AG04449 (cell line): ENCODE measurements at regions not wholly inside any gene's neighbourhood (a gene's known extent, or its start where the extent isn't known, plus 50 kb on each side); places are given as distances from the start of the nearest gene placed in this dataset.
"Not testable (repeated sequence)": the region's sequence is repeated elsewhere in the genome, so short reads cannot be mapped to it uniquely, and the experiment has no call there.

Experiments
- CTCF ChIA-PET: fragments of 350-600 bp; formaldehyde crosslinking; extraction: SDS; loops from one replicate; lab custom pipeline; 2021; ENCODE audit warnings: antibody characterized with exemption; lab: Yijun Ruan, JAX
- POLR2A ChIA-PET: fragments of 400-600, 350-600 bp; formaldehyde crosslinking; extraction: SDS; loops from one replicate; lab custom pipeline; 2020; ENCODE audit warnings: antibody characterized with exemption, inconsistent platforms; lab: Yijun Ruan, JAX
- DNase-seq: peaks from one replicate; pipeline ENCODE4 v3.0.0-alpha.2; 2010; ENCODE audit warnings: low read depth, low spot score
- H3K4me3 ChIP-seq: 2 replicates; pipeline ENCODE4 v1.5.1; 2011; ENCODE audit warnings: low read depth, mild to moderate bottlenecking, control low read depth, low read length
- TF ChIP-seq, protein P1 (sequence below): IDR thresholded peaks from one replicate; pipeline ENCODE4 v1.5.1; 2011; ENCODE audit warnings: mild to moderate bottlenecking, moderate library complexity, low read length, control low read depth, inconsistent platforms; ENCODE audit not compliant: insufficient read depth; ENCODE audit errors: missing control alignments

DNA sequence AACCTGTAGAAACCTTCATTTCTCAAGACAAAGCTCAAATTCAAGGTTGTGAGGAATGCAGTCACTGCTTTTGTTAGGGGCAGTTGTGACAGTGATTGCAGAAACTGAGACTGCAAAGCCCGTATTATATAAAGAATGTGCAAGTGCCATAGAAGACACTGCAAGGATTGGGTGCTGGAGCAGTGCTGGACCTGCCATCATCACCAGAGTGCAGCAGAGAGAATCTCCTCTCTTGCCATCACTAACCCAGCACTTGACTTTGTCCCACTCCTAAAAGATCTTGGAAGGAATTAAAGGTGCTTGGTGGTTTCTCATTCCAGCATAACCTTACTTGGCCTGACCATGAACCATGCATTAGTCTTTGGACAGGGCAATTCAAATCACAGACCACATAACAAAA is 81.1 kb upstream of the VKORC1L1 start:
- TF ChIP-seq, protein P1, sequence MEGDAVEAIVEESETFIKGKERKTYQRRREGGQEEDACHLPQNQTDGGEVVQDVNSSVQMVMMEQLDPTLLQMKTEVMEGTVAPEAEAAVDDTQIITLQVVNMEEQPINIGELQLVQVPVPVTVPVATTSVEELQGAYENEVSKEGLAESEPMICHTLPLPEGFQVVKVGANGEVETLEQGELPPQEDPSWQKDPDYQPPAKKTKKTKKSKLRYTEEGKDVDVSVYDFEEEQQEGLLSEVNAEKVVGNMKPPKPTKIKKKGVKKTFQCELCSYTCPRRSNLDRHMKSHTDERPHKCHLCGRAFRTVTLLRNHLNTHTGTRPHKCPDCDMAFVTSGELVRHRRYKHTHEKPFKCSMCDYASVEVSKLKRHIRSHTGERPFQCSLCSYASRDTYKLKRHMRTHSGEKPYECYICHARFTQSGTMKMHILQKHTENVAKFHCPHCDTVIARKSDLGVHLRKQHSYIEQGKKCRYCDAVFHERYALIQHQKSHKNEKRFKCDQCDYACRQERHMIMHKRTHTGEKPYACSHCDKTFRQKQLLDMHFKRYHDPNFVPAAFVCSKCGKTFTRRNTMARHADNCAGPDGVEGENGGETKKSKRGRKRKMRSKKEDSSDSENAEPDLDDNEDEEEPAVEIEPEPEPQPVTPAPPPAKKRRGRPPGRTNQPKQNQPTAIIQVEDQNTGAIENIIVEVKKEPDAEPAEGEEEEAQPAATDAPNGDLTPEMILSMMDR = peak; percentile 0
- H3K4me3 ChIP-seq, POLR2A ChIA-PET, DNase-seq, CTCF ChIA-PET: not testable (repeated sequence)

DNA sequence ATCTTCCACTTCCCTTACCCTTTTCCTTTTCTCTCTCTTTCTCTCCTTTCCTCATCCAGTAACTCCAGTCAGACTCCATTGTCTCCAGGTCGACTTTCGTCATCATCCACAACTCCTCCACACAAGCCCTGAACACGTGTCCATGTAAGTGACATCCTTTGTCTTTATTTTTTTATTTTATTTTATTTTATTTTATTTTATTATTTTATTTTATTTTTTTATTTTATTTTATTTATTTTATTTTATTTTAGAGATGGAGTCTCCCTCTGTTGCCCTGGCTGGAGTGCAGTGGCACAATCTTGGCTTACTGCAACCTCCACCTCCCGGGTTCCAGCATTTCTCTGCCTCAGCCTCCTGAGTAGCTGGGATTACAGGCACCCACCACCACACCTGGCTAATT is 80.1 kb upstream of the VKORC1L1 start:
- H3K4me3 ChIP-seq, CTCF ChIA-PET, DNase-seq, POLR2A ChIA-PET: not testable (repeated sequence)

GRCh38 chr7:65794671-65795391 is 78.0 kb upstream of the VKORC1L1 start:
- POLR2A ChIA-PET, CTCF ChIA-PET, H3K4me3 ChIP-seq, DNase-seq: not testable (repeated sequence)

DNA sequence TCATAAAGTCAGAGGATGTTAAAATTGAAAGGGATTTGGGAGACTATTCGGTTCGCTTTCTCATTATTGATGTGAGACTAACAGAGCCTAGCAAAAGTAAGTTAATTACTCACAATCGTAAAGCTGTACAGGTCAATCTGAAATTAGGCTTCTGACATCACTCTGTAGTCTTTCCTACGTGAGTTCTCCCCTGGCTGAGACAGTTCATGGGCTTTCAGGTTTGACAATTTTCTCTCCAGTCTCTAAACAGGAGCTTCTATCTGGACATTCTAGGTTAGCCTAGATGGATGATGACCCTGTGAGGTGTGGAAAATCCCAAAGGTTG is 77.5 kb upstream of the VKORC1L1 start:
- DNase-seq, POLR2A ChIA-PET, CTCF ChIA-PET, H3K4me3 ChIP-seq: not testable (repeated sequence)

DNA sequence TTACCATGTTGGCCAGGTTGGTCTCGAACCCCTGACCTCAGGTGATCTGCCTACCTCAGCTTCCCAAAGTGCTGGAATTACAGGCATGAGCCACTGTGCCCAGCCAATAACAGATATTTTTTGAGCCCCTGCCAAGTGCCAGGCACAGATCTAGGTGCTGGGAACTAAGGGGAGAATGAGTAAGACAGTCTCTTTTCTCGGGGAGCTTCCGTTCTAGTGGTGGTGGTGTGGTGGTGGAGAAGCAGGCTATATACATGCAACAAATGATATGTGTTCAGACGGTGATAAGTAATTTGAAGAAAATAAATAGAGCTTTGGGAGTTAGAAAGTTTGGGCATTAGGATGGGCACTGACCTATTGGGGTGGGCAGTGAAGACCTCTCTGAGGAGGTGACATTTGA is 76.7 kb upstream of the VKORC1L1 start:
- TF ChIP-seq, protein P1 = no peak
- ChIA-PET POLR2A (no interaction called here), CTCF (interaction anchor here (1.0 kb wide), 1 partner anchor 20 kb away, joined by 3 read pairs; no protein-coding TSS in a partner anchor)
- no peak overlapping the region for H3K4me3 ChIP-seq
- no peak for DNase-seq

DNA sequence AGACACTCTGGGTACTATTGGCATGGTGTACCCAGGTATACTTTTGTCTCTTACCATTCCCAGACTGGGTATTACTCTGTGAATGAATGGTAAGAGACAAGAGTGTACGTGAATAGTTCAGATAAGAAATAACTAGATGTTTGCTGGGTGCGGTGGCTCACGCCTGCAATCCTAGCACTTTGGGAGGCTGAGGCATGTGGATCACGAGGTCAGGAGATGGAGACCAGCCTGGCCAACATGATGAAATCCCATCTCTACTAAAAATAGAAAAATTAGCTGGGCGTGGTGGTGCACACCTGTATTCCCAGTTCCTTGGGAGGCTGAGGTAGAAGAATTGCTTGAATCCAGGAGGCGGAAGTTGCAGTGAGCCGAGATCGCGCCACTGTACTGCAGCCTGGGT is 75.8 kb upstream of the VKORC1L1 start:
- POLR2A ChIA-PET, DNase-seq, H3K4me3 ChIP-seq, CTCF ChIA-PET: not testable (repeated sequence)

GRCh38 chr7:65797566-65797965 is 75.3 kb upstream of the VKORC1L1 start:
- POLR2A ChIA-PET, CTCF ChIA-PET: not testable (repeated sequence)

GRCh38 chr7:65798111-65799075 is 74.5 kb upstream of the VKORC1L1 start:
- H3K4me3 ChIP-seq = no peak overlapping the region
- peak; percentile 26 for DNase-seq
- TF ChIP-seq, protein P1 = no peak
- POLR2A ChIA-PET = no interaction called here
- CTCF ChIA-PET = no interaction called here

More at GRCh38 chr7:65797566-65797965, 75.3 kb upstream of the VKORC1L1 start:
- DNase-seq, H3K4me3 ChIP-seq: not testable (repeated sequence)

DNA sequence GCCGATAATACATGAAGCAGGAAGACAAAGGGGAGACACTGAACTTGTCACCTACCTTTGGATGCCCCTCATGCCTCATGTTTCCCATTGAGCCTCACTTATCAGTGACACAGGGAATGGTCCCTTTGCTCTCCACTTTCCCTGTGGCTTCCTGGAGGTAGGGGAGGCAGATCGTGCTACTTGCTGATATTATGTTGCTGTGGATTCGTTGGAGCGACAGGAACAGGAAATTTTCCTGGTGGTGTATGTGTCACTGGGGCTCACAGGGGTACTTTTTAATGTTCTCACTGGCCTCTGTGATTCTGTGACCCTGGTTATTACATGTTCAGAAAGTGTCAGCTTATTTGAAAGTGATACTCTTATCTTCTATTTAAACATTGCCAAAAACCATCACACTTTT is 72.7 kb upstream of the VKORC1L1 start:
- DNase-seq, POLR2A ChIA-PET, CTCF ChIA-PET, H3K4me3 ChIP-seq: not testable (repeated sequence)
